PC-3 (cell line): ENCODE measurements at regions not wholly inside any gene's neighbourhood (a gene's known extent, or its start where the extent isn't known, plus 50 kb on each side); places are given as distances from the start of the nearest gene placed in this dataset.

Source experiments
- CTCF ChIP-seq: fragments of 300-600 bp; sonication (generic); conservative IDR thresholded peaks from 2 replicates; pipeline ENCODE4 v1.5.1; 2017; ENCODE audit warnings: antibody characterized with exemption, low read depth, mild to moderate bottlenecking, low read length
- EZH2 ChIP-seq: fragments of 300-600 bp; sonication (generic); IDR thresholded peaks from one replicate; pipeline ENCODE4 v1.6.1; 2017; ENCODE audit warnings: antibody characterized with exemption, mild to moderate bottlenecking, low read length; ENCODE audit not compliant: unreplicated experiment
- EZH2phosphoT487 ChIP-seq: fragments of 300-600 bp; sonication (generic); IDR thresholded peaks from 2 replicates; pipeline ENCODE4 v1.6.1; 2018; ENCODE audit warnings: mild to moderate bottlenecking, antibody characterized with exemption, low read length, borderline replicate concordance

- TF ChIP-seq CTCF (no peak), EZH2 (no peak), EZH2phosphoT487 (no peak)
Observed at GRCh38 chr9:16328349-16328748, 542.1 kb downstream of the BNC2 start.
